CD14-positive monocyte (primary cell): ENCODE measurements at regions not wholly inside any gene's neighbourhood (a gene's known extent, or its start where the extent isn't known, plus 50 kb on each side); places are given as distances from the start of the nearest gene placed in this dataset.

Experiments
- DNase-seq, 3 donors: peaks; one replicate each; pipeline ENCODE4 v3.0.0-alpha.2; 2011 to 2022
- H2AFZ ChIP-seq: 2 replicates; pipeline ENCODE4 v1.6.0; 2012; ENCODE audit warnings: mild to moderate bottlenecking, low read depth, low read length, inconsistent platforms; ENCODE audit not compliant: insufficient read depth, poor library complexity, severe bottlenecking
- H3K27ac ChIP-seq, 2 donors: 1 replicate in 1 of 2; 2 replicates in 1 of 2; pipeline ENCODE4 v1.5.1; 2012 to 2013; ENCODE audit warnings: low read length in 2 of 2, control low read depth in 1 of 2, inconsistent platforms in 1 of 2, low read depth in 1 of 2, mild to moderate bottlenecking in 1 of 2
- H3K27me3 ChIP-seq, 2 donors: one replicate each; pipeline versions ENCODE4 v1.6.0 to v1.6.1; 2011 to 2013; ENCODE audit warnings: low read length in 2 of 2; ENCODE audit not compliant: control insufficient read depth in 2 of 2, insufficient read depth in 2 of 2
- H3K36me3 ChIP-seq, 2 donors: replicated peaks in 1 of 2; 1 replicate in 1 of 2; 2 replicates in 1 of 2; pipeline versions ENCODE4 v1.5.1 to v1.6.1; 2012 to 2013; ENCODE audit warnings: low read length in 2 of 2, control low read depth in 1 of 2, inconsistent platforms in 1 of 2, mild to moderate bottlenecking in 1 of 2; ENCODE audit not compliant: insufficient read depth in 2 of 2, control insufficient read depth in 1 of 2
- H3K4me1 ChIP-seq, 2 donors: 1 replicate in 1 of 2; 2 replicates in 1 of 2; pipeline versions ENCODE4 v1.5.1 to v1.6.1; 2012 to 2013; ENCODE audit warnings: low read length in 2 of 2, control low read depth in 1 of 2, inconsistent platforms in 1 of 2, mild to moderate bottlenecking in 1 of 2, moderate library complexity in 1 of 2; ENCODE audit not compliant: insufficient read depth in 2 of 2, control insufficient read depth in 1 of 2
- H3K4me2 ChIP-seq: replicated peaks from 2 replicates; pipeline ENCODE3; 2012; ENCODE audit warnings: low read length, moderate library complexity, mild to moderate bottlenecking; ENCODE audit not compliant: poor library complexity, severe bottlenecking; ENCODE audit errors: extremely low read depth
- H3K4me3 ChIP-seq, 3 experiments: fragments of 200-600 bp in 1 of 3; sonication (generic) in 1 of 3; replicated peaks in 1 of 3; 1 replicate in 2 of 3; 2 replicates in 1 of 3; pipeline ENCODE4 v1.5.1; 2011 to 2013; ENCODE audit warnings: low read length in 3 of 3, mild to moderate bottlenecking in 3 of 3, control low read depth in 2 of 3, low read depth in 2 of 3, inconsistent platforms in 1 of 3, moderate library complexity in 1 of 3
- H3K79me2 ChIP-seq: 2 replicates; pipeline ENCODE4 v1.6.0; 2012; ENCODE audit warnings: mild to moderate bottlenecking, control low read depth, inconsistent platforms, low read length, moderate library complexity; ENCODE audit not compliant: insufficient read depth
- H3K9ac ChIP-seq: 2 replicates; pipeline ENCODE4 v1.6.0; 2017; ENCODE audit warnings: low read length, mild to moderate bottlenecking; ENCODE audit not compliant: insufficient read depth, poor library complexity, severe bottlenecking
- H3K9me3 ChIP-seq, 2 donors: replicated peaks in 1 of 2; 1 replicate in 1 of 2; 2 replicates in 1 of 2; pipeline versions ENCODE4 v1.5.1 to v1.6.1; 2012 to 2013; ENCODE audit warnings: low read length in 2 of 2, control low read depth in 1 of 2; ENCODE audit not compliant: control insufficient read depth in 1 of 2, insufficient read depth in 1 of 2
- H4K20me1 ChIP-seq: 2 replicates; pipeline ENCODE4 v1.6.0; 2012; ENCODE audit warnings: mild to moderate bottlenecking, low read length, control low read depth, moderate library complexity; ENCODE audit not compliant: insufficient read depth
- H3K27ac Mint-ChIP-seq, 7 donors: one replicate each; pipeline ENCODE4 v1.8.0; 2020; ENCODE audit warnings: mild to moderate bottlenecking in 7 of 7, mixed read lengths in 7 of 7, moderate library complexity in 6 of 7, inconsistent platforms in 2 of 7
- H3K27me3 Mint-ChIP-seq, 3 donors: one replicate each; pipeline ENCODE4 v1.8.0; 2021 to 2022; ENCODE audit warnings: low read depth in 3 of 3, mild to moderate bottlenecking in 3 of 3, mixed read lengths in 3 of 3, moderate library complexity in 3 of 3, inconsistent platforms in 1 of 3
- H3K36me3 Mint-ChIP-seq, 2 donors: one replicate each; pipeline ENCODE4 v1.8.0; 2020; ENCODE audit warnings: mixed read lengths in 2 of 2, inconsistent platforms in 1 of 2, mild to moderate bottlenecking in 1 of 2
- H3K4me1 Mint-ChIP-seq: one replicate; pipeline ENCODE4 v1.8.0; 2020; ENCODE audit warnings: mild to moderate bottlenecking, mixed read lengths
- H3K4me3 Mint-ChIP-seq, 2 donors: one replicate each; pipeline ENCODE4 v1.8.0; 2020; ENCODE audit warnings: mild to moderate bottlenecking in 2 of 2, mixed read lengths in 2 of 2, moderate library complexity in 1 of 2
- H3K9me3 Mint-ChIP-seq, 7 donors: one replicate each; pipeline ENCODE4 v1.8.0; 2020 to 2022; ENCODE audit warnings: mixed read lengths in 7 of 7, mild to moderate bottlenecking in 6 of 7, moderate library complexity in 6 of 7, inconsistent platforms in 2 of 7
- WGBS: methylation state at CpG from one replicate; pipeline ENCODE4 v1.1.5; 2013; ENCODE audit warnings: missing lambda C conversion rate; ENCODE audit not compliant: insufficient coverage; 5-methylcytosine and 5-hydroxymethylcytosine counted together
- intact Hi-C, 2 donors: fragments of 100-400 bp; cut with micrococcal nuclease; formaldehyde crosslinking; loops; one replicate each; pipeline versions ENCODE4 v1.15.0 to v1.15.1; 2023
- TF ChIP-seq, protein P1 (sequence below): fragments of 200-600 bp; IDR thresholded peaks from one replicate; pipeline ENCODE4 v1.8.0; 2022; ENCODE audit warnings: antibody characterized with exemption, mild to moderate bottlenecking

DNA sequence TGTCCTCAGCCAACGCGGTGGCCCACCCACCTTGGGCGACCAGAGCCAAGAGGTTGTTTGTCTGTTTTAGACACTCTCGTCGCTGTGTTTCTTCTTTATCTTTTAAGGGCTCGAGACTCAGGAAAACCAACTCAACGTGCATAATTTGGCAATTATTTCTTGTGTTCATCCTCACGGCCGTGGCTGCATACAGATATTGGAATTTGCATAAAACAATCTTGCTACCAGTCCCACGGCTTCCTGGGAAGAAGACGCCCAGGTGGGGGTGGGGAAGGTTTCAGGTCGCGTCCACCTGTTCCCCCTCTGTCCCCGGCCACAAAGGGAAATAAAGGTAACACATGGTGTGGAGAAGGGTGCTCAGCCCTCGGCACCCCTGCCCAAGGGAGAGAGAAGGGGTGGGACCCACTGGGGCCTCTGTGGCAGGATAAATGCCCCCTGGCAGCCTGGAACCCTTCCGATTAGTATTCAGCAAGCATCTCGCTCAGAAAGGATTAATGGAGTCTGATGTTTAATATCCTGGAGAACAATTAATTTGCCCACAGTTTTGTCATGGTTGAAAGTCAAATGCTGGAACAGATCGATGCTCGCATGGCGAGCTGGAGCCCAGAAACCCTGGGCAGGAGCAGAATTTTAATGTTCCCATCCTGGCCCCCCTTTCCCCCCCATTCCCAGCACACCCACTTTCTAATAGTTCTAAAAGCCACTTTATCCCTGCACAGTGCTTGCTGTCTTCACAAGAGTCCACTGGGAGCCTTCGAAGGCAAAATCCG, 359.7 kb downstream of the MN1 start:
- peaks cover 0 to 6% of the 10 kb centered on the region in 2 donors for H3K4me1 ChIP-seq
- no peaks in the 10 kb centered on the region for H3K9me3 ChIP-seq
- Mint-ChIP-seq H3K27me3 (peaks cover 5 to 10% (median 9%) of the 10 kb centered on the region in 3 donors), H3K9me3 (no peaks in the 10 kb centered on the region), H3K4me1 (peaks cover 10% of the 10 kb centered on the region), H3K4me3 (no peak overlapping the region), H3K36me3 (no peaks in the 10 kb centered on the region), H3K27ac (no peak overlapping the region)
- WGBS: 81% methylated on average over 13 of the region's 22 CpGs
- intact Hi-C loops: no loop called here
- H3K36me3 ChIP-seq: no peaks in the 10 kb centered on the region
- H4K20me1 ChIP-seq: no peaks in the 10 kb centered on the region
- H3K27me3 ChIP-seq: no peaks in the 10 kb centered on the region
- no peak overlapping the region for H3K4me3 ChIP-seq
- H3K27ac ChIP-seq: no peak overlapping the region
- TF ChIP-seq, protein P1, sequence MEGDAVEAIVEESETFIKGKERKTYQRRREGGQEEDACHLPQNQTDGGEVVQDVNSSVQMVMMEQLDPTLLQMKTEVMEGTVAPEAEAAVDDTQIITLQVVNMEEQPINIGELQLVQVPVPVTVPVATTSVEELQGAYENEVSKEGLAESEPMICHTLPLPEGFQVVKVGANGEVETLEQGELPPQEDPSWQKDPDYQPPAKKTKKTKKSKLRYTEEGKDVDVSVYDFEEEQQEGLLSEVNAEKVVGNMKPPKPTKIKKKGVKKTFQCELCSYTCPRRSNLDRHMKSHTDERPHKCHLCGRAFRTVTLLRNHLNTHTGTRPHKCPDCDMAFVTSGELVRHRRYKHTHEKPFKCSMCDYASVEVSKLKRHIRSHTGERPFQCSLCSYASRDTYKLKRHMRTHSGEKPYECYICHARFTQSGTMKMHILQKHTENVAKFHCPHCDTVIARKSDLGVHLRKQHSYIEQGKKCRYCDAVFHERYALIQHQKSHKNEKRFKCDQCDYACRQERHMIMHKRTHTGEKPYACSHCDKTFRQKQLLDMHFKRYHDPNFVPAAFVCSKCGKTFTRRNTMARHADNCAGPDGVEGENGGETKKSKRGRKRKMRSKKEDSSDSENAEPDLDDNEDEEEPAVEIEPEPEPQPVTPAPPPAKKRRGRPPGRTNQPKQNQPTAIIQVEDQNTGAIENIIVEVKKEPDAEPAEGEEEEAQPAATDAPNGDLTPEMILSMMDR: no peak
- no peak overlapping the region for H2AFZ ChIP-seq
- no peak overlapping the region for H3K4me2 ChIP-seq
- no peak for DNase-seq
- H3K79me2 ChIP-seq: no peaks in the 10 kb centered on the region
- no peak overlapping the region for H3K9ac ChIP-seq

- Histone ChIP-seq H3K36me3 (no peaks in the 10 kb centered on the region), H3K4me1 (peaks cover 0 to 6% of the 10 kb centered on the region in 2 donors), H2AFZ (no peak overlapping the region), H3K9ac (no peak overlapping the region), H3K9me3 (no peaks in the 10 kb centered on the region), H3K79me2 (no peaks in the 10 kb centered on the region), H3K4me3 (no peak overlapping the region), H4K20me1 (no peaks in the 10 kb centered on the region), H3K27me3 (no peaks in the 10 kb centered on the region), H3K4me2 (no peak overlapping the region), H3K27ac (no peak overlapping the region)
- H3K4me3 Mint-ChIP-seq: no peak overlapping the region
- WGBS: 92% methylated on average over 2 of the region's 7 CpGs
- peaks cover 10% of the 10 kb centered on the region for H3K4me1 Mint-ChIP-seq
- peaks cover 5 to 9% (median 9%) of the 10 kb centered on the region in 3 donors for H3K27me3 Mint-ChIP-seq
- no peaks in the 10 kb centered on the region for H3K36me3 Mint-ChIP-seq
- TF ChIP-seq, protein P1: no peak
- no peaks in the 10 kb centered on the region for H3K9me3 Mint-ChIP-seq
- H3K27ac Mint-ChIP-seq: peak overlapping the region in 1 of 7 donors; percentile 50
- no peak for DNase-seq
- intact Hi-C loops: no loop called here
These were observed 358.2 kb downstream of the MN1 start for GRCh38 chr22:27443306-27443705.
